ENCODE measurements at regions not wholly inside any gene's neighbourhood (a gene's known extent, or its start where the extent isn't known, plus 50 kb on each side); places are given as distances from the start of the nearest gene placed in this dataset.

GRCh38 chr18:77879829-77880228 lies 630.2 kb downstream of the GALR1 start:
- TF ChIP-seq CTCF (IDR thresholded peaks at IDR 0.05; ENCODE audit: low read depth, low read length): no peak
- no peak for TF ChIP-seq EZH2phosphoT487 (IDR thresholded peaks at IDR 0.05; ENCODE audit: low read depth)
